GM13976 (cell line): ENCODE measurements at regions not wholly inside any gene's neighbourhood (a gene's known extent, or its start where the extent isn't known, plus 50 kb on each side); places are given as distances from the start of the nearest gene placed in this dataset.

Experiments
- DNase-seq: peaks from one replicate; pipeline ENCODE4 v3.0.0; 2012; ENCODE audit warnings: low spot score
- in situ Hi-C: fragments of 300-500 bp; cut with MboI; formaldehyde crosslinking; loops from one replicate; pipeline ENCODE4 v1.12.0; 2022; ENCODE audit warnings: low sequenced_read_pairs, mixed read lengths, inconsistent platforms; ENCODE audit not compliant: unreplicated experiment
- TF ChIP-seq, protein P1 (sequence below): IDR thresholded peaks from 2 replicates; pipeline ENCODE4 v1.5.1; 2012; ENCODE audit warnings: borderline replicate concordance, mild to moderate bottlenecking; ENCODE audit not compliant: insufficient read depth; ENCODE audit errors: extremely low read depth, missing control alignments, control extremely low read depth

DNA sequence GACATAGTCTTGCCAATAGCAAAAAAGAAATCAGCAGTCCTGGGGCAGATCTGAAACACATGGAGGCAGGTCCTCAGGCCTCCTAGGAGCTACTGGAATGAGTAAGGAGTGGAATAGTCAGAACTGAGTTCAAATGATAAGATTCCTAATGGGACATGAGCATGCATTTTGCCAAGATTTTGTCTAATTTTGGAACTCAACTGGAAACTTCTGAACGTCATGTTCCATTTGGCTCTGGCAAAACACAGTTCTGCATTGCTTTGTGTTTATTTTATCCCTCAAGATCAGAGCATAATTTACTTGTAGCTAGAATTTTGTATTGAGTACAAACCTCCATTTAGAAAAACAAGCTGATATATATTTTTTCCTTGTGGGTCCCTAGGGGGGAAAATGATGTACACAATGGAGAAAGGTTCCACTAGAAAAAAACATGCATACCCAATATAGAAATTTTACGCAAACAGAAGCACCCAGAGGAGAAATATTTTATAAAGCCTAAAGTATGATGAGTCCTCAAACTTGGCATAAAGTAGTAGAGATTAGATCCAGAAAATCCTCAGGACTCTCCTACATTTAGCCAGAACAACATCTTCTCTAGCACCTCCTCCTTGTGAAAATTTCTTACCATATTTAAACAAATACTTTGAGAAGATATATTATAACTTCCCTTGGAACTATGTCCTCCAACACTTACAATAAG, 149.0 kb upstream of the SERP2 start:
- no peak for DNase-seq
- TF ChIP-seq, protein P1, sequence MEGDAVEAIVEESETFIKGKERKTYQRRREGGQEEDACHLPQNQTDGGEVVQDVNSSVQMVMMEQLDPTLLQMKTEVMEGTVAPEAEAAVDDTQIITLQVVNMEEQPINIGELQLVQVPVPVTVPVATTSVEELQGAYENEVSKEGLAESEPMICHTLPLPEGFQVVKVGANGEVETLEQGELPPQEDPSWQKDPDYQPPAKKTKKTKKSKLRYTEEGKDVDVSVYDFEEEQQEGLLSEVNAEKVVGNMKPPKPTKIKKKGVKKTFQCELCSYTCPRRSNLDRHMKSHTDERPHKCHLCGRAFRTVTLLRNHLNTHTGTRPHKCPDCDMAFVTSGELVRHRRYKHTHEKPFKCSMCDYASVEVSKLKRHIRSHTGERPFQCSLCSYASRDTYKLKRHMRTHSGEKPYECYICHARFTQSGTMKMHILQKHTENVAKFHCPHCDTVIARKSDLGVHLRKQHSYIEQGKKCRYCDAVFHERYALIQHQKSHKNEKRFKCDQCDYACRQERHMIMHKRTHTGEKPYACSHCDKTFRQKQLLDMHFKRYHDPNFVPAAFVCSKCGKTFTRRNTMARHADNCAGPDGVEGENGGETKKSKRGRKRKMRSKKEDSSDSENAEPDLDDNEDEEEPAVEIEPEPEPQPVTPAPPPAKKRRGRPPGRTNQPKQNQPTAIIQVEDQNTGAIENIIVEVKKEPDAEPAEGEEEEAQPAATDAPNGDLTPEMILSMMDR = no peak
- in situ Hi-C loops = no loop called here

DNA sequence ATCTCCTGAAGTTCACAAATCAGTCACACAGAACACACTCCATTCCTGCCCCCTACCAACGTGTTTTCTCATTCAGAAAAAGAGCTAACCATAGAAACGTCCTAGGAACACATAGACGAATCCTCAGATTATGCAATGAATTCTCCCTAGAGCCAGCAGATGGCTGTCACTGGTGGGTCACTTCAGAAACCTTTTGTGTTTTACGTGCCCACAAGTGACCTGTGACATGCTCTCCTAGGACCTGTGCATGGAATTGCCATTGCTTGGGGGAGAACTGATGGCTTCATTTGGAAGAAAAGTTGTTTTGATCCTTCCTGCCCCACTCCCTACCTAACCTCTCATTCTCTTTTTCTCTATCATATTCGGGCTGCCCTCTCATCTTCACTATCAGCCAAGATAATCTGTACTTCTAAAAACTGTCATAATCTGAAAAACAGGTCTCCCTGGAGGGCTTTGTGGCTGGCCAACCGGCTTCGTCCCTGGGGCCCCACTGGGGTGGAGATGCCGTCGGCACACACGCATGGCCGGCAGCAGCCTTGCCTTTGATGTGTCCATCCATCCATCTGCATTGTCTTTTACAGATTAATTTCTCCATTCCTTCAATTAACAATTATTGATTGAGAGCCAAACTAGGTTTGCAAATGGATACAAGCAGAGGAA, 144.1 kb upstream of the SERP2 start:
- in situ Hi-C loops = no loop called here
- TF ChIP-seq, protein P1 = no peak
- DNase-seq = no peak

DNA sequence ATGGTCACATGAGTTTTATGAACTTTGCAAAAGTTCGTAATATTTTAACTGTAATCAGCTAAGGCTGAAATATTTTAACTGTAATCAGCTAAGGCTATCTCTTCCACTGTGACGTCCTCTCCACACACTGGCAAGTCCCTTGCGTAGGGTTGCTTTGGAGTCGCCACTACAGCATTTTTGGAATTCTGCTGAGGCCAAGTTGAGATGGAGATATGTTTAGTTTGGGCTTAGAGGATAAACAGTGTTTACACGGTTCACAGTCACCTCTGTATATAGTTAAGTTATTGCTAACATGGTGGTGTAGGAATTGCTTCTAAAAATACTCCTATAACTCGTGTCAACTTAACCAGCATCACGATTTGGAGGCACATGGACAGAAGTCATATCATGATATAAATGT, 143.6 kb upstream of the SERP2 start:
- in situ Hi-C loops = no loop called here
- TF ChIP-seq, protein P1 = no peak
- no peak for DNase-seq

DNA sequence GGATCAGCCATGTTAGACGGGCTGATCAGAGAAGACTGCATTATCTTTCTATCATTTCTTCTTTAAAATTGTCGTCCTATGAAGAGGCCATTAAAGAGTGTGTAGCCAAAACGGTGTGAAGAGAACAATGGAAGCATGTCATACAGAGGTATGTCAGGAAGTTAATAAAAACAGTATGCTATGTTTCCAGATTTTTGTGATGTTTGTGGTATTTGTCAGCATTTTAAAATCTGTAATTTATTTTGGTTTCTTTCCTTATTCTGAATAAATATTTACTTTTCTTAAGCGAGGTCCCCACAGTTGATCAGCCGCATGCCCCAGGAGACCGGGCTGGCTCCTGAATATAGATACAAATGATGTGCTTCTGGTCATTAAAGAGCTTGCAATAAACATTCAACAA, 142.9 kb upstream of the SERP2 start:
- no peak for DNase-seq
- in situ Hi-C loops = no loop called here
- TF ChIP-seq, protein P1 = no peak

DNA sequence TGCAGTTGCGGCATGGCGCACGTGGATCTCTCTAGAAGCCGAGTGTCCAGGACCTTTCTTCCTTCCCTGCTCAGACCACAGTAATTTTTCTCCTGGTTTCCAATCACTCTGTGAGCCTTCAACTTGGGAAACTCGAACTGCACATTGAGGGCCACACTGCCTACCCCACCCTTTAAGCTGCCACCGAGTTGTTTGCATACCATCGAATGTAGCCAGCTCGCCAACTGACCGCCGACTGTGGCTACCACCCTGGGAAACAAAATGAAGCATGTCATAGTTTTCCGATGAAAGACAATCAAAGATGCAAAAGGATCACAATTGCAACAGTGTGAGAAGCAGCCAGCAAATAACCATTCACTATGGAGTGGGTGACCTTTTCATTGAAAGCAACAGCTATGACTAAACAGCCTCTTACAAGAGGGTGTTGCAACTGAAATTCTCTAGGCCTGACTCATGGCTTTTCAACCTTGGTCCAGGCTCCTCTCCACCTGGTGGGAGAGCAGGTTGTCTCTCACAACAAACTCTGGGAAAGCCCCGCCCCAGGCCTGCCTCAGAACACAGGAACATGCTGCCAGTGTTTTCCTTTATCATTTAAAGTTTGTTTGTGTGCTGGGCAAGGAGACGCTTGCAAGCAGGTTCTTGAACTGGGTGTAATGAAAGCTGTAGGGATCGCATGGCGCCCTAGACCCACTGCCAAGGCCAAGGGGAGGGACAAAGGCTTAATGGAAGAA, 141.7 kb upstream of the SERP2 start:
- in situ Hi-C loops = no loop called here
- TF ChIP-seq, protein P1 = no peak
- DNase-seq = no peak

DNA sequence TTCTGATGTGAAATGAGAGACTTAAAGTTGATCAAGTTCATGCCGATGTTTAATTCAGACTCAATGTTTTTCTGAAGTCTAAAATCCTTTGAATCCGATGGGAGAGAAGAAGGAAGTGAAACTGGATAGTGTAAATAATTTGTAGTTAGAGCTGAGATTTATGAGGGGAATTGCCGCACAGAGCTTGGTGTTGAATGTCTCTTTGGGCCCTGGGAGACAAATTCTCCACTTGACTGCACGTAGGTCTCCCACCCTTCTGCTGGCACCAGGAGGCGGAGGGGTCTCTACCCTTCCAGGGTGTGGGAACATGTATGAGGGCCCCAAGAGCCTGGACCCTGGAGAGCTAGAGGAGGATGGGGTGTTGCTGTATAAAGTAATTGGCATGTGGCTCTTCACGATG, 140.8 kb upstream of the SERP2 start:
- in situ Hi-C loops = no loop called here
- TF ChIP-seq, protein P1 = no peak
- no peak for DNase-seq
